K562 (cell line): ENCODE measurements at regions not wholly inside any gene's neighbourhood (a gene's known extent, or its start where the extent isn't known, plus 50 kb on each side); places are given as distances from the start of the nearest gene placed in this dataset.

ENCODE experiments used
- CTCF ChIP-seq, 3 experiments: IDR thresholded peaks in 2 of 3; conservative IDR thresholded peaks in 1 of 3; 2 replicates each; pipeline ENCODE4 v1.5.1; 2011 to 2012; ENCODE audit warnings: low read length in 3 of 3, mild to moderate bottlenecking in 3 of 3, control low read depth in 2 of 3, improper control_type of control experiment in 1 of 3, inconsistent platforms in 1 of 3, low read depth in 1 of 3, mixed read lengths in 1 of 3, moderate library complexity in 1 of 3; ENCODE audit not compliant: insufficient read depth in 2 of 3
- EZH2 ChIP-seq: IDR thresholded peaks from 2 replicates; pipeline ENCODE4 v1.6.1; 2012; ENCODE audit warnings: low read depth, mild to moderate bottlenecking, inconsistent platforms, low read length, borderline replicate concordance
- HMG20B ChIP-seq: fragments of 250-450 bp; sonication (Bioruptor Pico); IDR thresholded peaks from 2 replicates; pipeline ENCODE4 v1.5.0; 2021; ENCODE audit warnings: mild to moderate bottlenecking
- KLF1 ChIP-seq: fragments of 450-650 bp; IDR thresholded peaks from 2 replicates; pipeline ENCODE4 v1.6.1; 2016; ENCODE audit warnings: missing genetic modification characterization, missing compliant biosample characterization
- RAD21 ChIP-seq, 2 experiments: fragments of 250-450 bp in 1 of 2; fragments of 450-650 bp in 1 of 2; sonication (Bioruptor Pico) in 1 of 2; formaldehyde crosslinking in 1 of 2; IDR thresholded peaks in 1 of 2; conservative IDR thresholded peaks in 1 of 2; 2 replicates each; pipeline versions ENCODE4 v1.4.0 to v1.8.0; 2020 to 2022; ENCODE audit warnings: mild to moderate bottlenecking in 2 of 2, moderate library complexity in 1 of 2
- ZNF274 ChIP-seq: IDR thresholded peaks from 2 replicates; pipeline ENCODE4 v1.6.1; 2011; ENCODE audit warnings: low read depth, mild to moderate bottlenecking, low read length, moderate library complexity, borderline replicate concordance
- ZNF830 ChIP-seq: fragments of 250-450 bp; sonication (Bioruptor Pico); IDR thresholded peaks from 2 replicates; pipeline ENCODE4 v1.5.0; 2021; ENCODE audit warnings: mild to moderate bottlenecking

- TF ChIP-seq CTCF (IDR thresholded peaks at IDR 0.05 in 2 of 3, conservative IDR thresholded peaks at IDR 0.05 in 1 of 3; ENCODE audit: insufficient read depth in 2 of 3, low read depth in 1 of 3, low read length in 3 of 3) (no peak), KLF1 (tag) (no peak), RAD21 (CRISPR knock-in tag; conservative IDR thresholded peaks at IDR 0.05 in 1 of 2, IDR thresholded peaks at IDR 0.05 in 1 of 2) (no peak), ZNF830 (CRISPR knock-in tag) (no peak), ZNF274 (no peak), HMG20B (CRISPR knock-in tag) (no peak), EZH2 (no peak)
These were observed 2025.2 kb upstream of the IGFBP7 start for GRCh38 chr4:59135248-59135985.
